Liver (tissue), 8 donors: ENCODE measurements at regions not wholly inside any gene's neighbourhood (a gene's known extent, or its start where the extent isn't known, plus 50 kb on each side); places are given as distances from the start of the nearest gene placed in this dataset.

Experiments used
- DNase-seq: peaks from one replicate; pipeline ENCODE4 v3.0.0-alpha.2; 2017; ENCODE audit warnings: low spot score
- H3K27ac ChIP-seq, 2 donors: one replicate each; pipeline ENCODE4 v1.7.0; 2013; ENCODE audit warnings: inconsistent platforms in 2 of 2, low read length in 2 of 2, control low read depth in 1 of 2, low read depth in 1 of 2, mild to moderate bottlenecking in 1 of 2
- H3K27me3 ChIP-seq, 4 donors: one replicate each; pipeline versions ENCODE4 v1.6.1 to v1.7.0; 2013; ENCODE audit warnings: low read length in 3 of 4, inconsistent platforms in 1 of 4, mild to moderate bottlenecking in 1 of 4, moderate library complexity in 1 of 4; ENCODE audit not compliant: control insufficient read depth in 4 of 4, insufficient read depth in 4 of 4
- H3K36me3 ChIP-seq, 4 donors: one replicate each; pipeline versions ENCODE4 v1.6.1 to v1.7.0; 2013; ENCODE audit warnings: low read length in 3 of 4, mild to moderate bottlenecking in 3 of 4, low read depth in 1 of 4, moderate library complexity in 1 of 4; ENCODE audit not compliant: control insufficient read depth in 4 of 4, insufficient read depth in 3 of 4
- H3K4me1 ChIP-seq, 4 donors: one replicate each; pipeline versions ENCODE4 v1.6.1 to v1.7.0; 2013; ENCODE audit warnings: low read length in 3 of 4, mild to moderate bottlenecking in 3 of 4, moderate library complexity in 1 of 4; ENCODE audit not compliant: control insufficient read depth in 4 of 4, insufficient read depth in 4 of 4
- H3K4me3 ChIP-seq, 3 donors: one replicate each; pipeline versions ENCODE4 v1.6.1 to v1.7.0; 2013; ENCODE audit warnings: low read length in 3 of 3, control low read depth in 1 of 3, low read depth in 1 of 3, mild to moderate bottlenecking in 1 of 3
- H3K9ac ChIP-seq, 2 donors: one replicate each; pipeline ENCODE4 v1.7.0; 2013; ENCODE audit warnings: low read length in 2 of 2, mild to moderate bottlenecking in 2 of 2, moderate library complexity in 2 of 2, control low read depth in 1 of 2, low read depth in 1 of 2
- H3K9me3 ChIP-seq, 4 donors: one replicate each; pipeline versions ENCODE4 v1.6.1 to v1.7.0; 2013; ENCODE audit warnings: low read length in 3 of 4; ENCODE audit not compliant: control insufficient read depth in 4 of 4
- FOXA1 ChIP-seq: IDR thresholded peaks from 2 replicates; pipeline ENCODE4 v1.6.1; 2016; ENCODE audit warnings: antibody characterized with exemption
- FOXA2 ChIP-seq: IDR thresholded peaks from 2 replicates; pipeline ENCODE4 v1.6.1; 2016; ENCODE audit warnings: antibody characterized with exemption
- GABPA ChIP-seq, 2 donors: IDR thresholded peaks in 1 of 2; conservative IDR thresholded peaks in 1 of 2; 2 replicates each; pipeline ENCODE4 v1.6.1; 2016; ENCODE audit warnings: antibody characterized with exemption in 2 of 2, mild to moderate bottlenecking in 1 of 2, moderate library complexity in 1 of 2
- HNF4A ChIP-seq, 2 donors: conservative IDR thresholded peaks; 2 replicates each; pipeline ENCODE4 v1.6.1; 2016; ENCODE audit warnings: antibody characterized with exemption in 2 of 2, mild to moderate bottlenecking in 2 of 2
- HNF4G ChIP-seq: IDR thresholded peaks from 2 replicates; pipeline ENCODE4 v1.6.1; 2016; ENCODE audit warnings: antibody characterized with exemption
- JUND ChIP-seq, 2 donors: IDR thresholded peaks; 2 replicates each; pipeline ENCODE4 v1.6.1; 2016; ENCODE audit warnings: antibody characterized with exemption in 2 of 2
- NR2F2 ChIP-seq: IDR thresholded peaks from 2 replicates; pipeline ENCODE4 v1.6.1; 2016; ENCODE audit warnings: antibody characterized with exemption
- RAD21 ChIP-seq, 2 donors: IDR thresholded peaks; 2 replicates each; pipeline ENCODE4 v1.6.1; 2016; ENCODE audit warnings: antibody characterized with exemption in 2 of 2, mild to moderate bottlenecking in 2 of 2
- RXRA ChIP-seq, 2 donors: IDR thresholded peaks; 2 replicates each; pipeline ENCODE4 v1.6.1; 2017 to 2018; ENCODE audit warnings: antibody characterized with exemption in 2 of 2, mild to moderate bottlenecking in 1 of 2
- SP1 ChIP-seq: IDR thresholded peaks from 2 replicates; pipeline ENCODE4 v1.6.1; 2018; ENCODE audit warnings: antibody characterized with exemption, mild to moderate bottlenecking
- TAF1 ChIP-seq: conservative IDR thresholded peaks from 2 replicates; pipeline ENCODE4 v1.6.1; 2016; ENCODE audit warnings: antibody characterized with exemption, mild to moderate bottlenecking
- YY1 ChIP-seq: IDR thresholded peaks from 2 replicates; pipeline ENCODE4 v1.6.1; 2016; ENCODE audit warnings: antibody characterized with exemption, mild to moderate bottlenecking
- WGBS: extraction: QIAGEN DNeasy Blood & Tissue Kit; methylation state at CpG from one replicate; pipeline ENCODE4 v1.1.7; 2013; 5-methylcytosine and 5-hydroxymethylcytosine counted together
- TF ChIP-seq, protein P1 (sequence below): IDR thresholded peaks from 2 replicates; pipeline ENCODE4 v1.6.1; 2016; ENCODE audit warnings: antibody characterized with exemption, mild to moderate bottlenecking
- TF ChIP-seq, protein P2 (sequence below): IDR thresholded peaks from 2 replicates; pipeline ENCODE4 v1.6.1; 2016; ENCODE audit warnings: antibody characterized with exemption
- TF ChIP-seq, protein P3 (sequence below): IDR thresholded peaks from 2 replicates; pipeline ENCODE4 v1.6.1; 2016; ENCODE audit warnings: antibody characterized with exemption
- TF ChIP-seq, protein P4 (sequence below): fragments of 150-350 bp; IDR thresholded peaks from 2 replicates; pipeline ENCODE4 v1.5.1; 2017; ENCODE audit warnings: improper control_type of control experiment, low read depth, low read length; ENCODE audit not compliant: missing input control
- TF ChIP-seq, protein P5 (sequence below): IDR thresholded peaks from 2 replicates; pipeline ENCODE4 v1.6.1; 2016; ENCODE audit warnings: antibody characterized with exemption
- donor health status: healthy.
- donor health status: healthy.
- donor health status: healthy.
- donor health status: healthy.
- donor health status: healthy.

DNA sequence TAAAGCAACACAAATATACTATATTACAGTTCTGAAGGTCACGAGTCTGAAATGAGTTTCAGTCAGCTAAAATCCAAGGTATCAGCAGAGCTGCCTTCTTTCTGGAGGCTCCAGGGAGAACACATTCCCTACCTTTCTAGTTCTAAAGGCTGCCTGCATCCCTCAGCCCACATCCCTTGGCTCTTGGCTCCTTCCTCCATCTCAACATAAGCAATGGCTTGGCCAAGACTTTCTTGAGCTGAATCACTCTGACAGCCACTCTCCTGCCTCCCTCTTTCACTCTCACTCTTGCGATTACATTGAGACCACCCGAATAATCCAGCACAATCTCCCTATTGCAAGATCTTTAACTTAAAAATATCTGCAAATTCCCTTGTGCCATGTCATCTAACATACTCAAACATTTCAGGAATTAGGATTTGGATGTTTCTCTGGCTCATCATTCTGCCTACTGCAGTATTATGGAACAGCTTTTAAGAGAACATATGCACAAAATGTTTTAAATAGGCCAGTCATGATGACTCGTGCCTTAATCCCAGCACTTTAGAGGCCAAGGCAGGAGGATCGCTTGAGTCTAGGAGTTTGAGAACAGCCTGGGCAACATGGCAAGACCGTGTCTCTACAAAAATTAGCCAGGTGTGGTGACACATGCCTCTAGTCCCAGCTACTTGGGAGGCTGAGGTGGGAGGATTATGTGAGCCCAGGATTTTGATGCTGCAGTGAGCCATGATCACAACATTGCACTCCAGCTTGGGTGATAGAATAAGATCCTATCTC, 144.2 kb upstream of the VSTM2A start:
- Histone ChIP-seq H3K9ac (no peak overlapping the region), H3K36me3 (no peaks in the 10 kb centered on the region), H3K27me3 (no peaks in the 10 kb centered on the region), H3K27ac (no peak overlapping the region), H3K9me3 (no peaks in the 10 kb centered on the region), H3K4me1 (no peaks in the 10 kb centered on the region), H3K4me3 (no peak overlapping the region)
- no peak for DNase-seq
- whole genome bisulfite sequencing, result 88% methylated on average over 6 of the region's 6 CpGs
- no peak for TF ChIP-seq RAD21 (IDR thresholded peaks at IDR 0.05)

DNA sequence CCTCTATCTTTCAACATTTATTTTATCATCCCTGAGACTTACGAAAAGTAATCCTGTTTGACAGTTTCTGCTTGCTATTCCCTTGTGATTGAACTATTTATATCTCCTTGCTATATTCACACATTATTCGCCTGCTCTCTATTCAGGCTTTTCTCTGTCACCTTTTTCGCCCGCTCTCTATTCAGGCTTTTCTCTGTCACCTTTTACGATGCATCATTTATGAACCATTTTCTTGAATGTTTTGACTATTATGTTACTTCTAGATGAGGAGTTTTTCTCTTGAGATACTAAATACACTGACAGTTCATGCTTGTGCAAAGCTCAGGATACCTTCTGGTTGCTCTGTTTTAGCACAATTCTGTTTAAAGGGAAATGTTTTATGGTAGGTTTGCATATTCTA, 143.3 kb upstream of the VSTM2A start:
- no peak overlapping the region for H3K4me3 ChIP-seq
- H3K9ac ChIP-seq, result no peak overlapping the region
- H3K27me3 ChIP-seq, result no peaks in the 10 kb centered on the region
- no peaks in the 10 kb centered on the region for H3K36me3 ChIP-seq
- no peaks in the 10 kb centered on the region for H3K4me1 ChIP-seq
- no peak for DNase-seq
- no peak overlapping the region for H3K27ac ChIP-seq
- WGBS, result 87% methylated on average over 5 of the region's 5 CpGs
- TF ChIP-seq, protein P1, sequence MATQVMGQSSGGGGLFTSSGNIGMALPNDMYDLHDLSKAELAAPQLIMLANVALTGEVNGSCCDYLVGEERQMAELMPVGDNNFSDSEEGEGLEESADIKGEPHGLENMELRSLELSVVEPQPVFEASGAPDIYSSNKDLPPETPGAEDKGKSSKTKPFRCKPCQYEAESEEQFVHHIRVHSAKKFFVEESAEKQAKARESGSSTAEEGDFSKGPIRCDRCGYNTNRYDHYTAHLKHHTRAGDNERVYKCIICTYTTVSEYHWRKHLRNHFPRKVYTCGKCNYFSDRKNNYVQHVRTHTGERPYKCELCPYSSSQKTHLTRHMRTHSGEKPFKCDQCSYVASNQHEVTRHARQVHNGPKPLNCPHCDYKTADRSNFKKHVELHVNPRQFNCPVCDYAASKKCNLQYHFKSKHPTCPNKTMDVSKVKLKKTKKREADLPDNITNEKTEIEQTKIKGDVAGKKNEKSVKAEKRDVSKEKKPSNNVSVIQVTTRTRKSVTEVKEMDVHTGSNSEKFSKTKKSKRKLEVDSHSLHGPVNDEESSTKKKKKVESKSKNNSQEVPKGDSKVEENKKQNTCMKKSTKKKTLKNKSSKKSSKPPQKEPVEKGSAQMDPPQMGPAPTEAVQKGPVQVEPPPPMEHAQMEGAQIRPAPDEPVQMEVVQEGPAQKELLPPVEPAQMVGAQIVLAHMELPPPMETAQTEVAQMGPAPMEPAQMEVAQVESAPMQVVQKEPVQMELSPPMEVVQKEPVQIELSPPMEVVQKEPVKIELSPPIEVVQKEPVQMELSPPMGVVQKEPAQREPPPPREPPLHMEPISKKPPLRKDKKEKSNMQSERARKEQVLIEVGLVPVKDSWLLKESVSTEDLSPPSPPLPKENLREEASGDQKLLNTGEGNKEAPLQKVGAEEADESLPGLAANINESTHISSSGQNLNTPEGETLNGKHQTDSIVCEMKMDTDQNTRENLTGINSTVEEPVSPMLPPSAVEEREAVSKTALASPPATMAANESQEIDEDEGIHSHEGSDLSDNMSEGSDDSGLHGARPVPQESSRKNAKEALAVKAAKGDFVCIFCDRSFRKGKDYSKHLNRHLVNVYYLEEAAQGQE, result no peak
- TF ChIP-seq, protein P2, sequence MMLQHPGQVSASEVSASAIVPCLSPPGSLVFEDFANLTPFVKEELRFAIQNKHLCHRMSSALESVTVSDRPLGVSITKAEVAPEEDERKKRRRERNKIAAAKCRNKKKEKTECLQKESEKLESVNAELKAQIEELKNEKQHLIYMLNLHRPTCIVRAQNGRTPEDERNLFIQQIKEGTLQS, result no peak
- TF ChIP-seq HNF4A (conservative IDR thresholded peaks at IDR 0.05) (no peak), YY1 (no peak)
- H3K9me3 ChIP-seq, result no peaks in the 10 kb centered on the region

DNA sequence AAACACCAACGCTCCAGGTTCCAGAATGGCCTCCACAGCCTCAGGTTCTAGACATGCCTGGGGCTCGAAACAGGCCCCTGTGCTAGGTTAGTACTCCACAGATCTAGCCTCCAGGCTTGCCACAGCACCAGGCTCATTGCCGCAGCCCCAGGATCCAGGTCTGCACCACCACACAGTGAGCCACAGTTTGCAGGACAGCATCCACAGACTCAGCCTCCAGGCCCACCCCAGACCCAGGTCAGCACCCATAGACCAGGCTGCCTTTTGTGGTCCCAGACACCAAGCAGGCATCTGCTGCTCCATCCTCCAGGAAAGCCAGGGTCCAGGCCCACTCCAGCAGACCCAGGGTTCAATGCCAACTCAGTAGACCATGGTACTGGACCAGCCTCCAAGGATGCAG, 132.3 kb upstream of the VSTM2A start:
- Histone ChIP-seq H3K27ac (no peak overlapping the region), H3K4me1 (no peaks in the 10 kb centered on the region), H3K9me3 (peaks cover 2 to 7% (median 4%) of the 10 kb centered on the region in 4 donors), H3K4me3 (no peak overlapping the region), H3K9ac (no peak overlapping the region), H3K36me3 (no peaks in the 10 kb centered on the region), H3K27me3 (no peaks in the 10 kb centered on the region)
- WGBS, result 70% methylated on average over 3 of the region's 3 CpGs
- no peak for DNase-seq
- no peak for TF ChIP-seq JUND (IDR thresholded peaks at IDR 0.05)
- TF ChIP-seq, protein P3, sequence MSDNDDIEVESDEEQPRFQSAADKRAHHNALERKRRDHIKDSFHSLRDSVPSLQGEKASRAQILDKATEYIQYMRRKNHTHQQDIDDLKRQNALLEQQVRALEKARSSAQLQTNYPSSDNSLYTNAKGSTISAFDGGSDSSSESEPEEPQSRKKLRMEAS, result no peak
- no peak for TF ChIP-seq HNF4G
- TF ChIP-seq TAF1, result no peak
- no peak for TF ChIP-seq GABPA (IDR thresholded peaks at IDR 0.05 in 1 of 2, conservative IDR thresholded peaks at IDR 0.05 in 1 of 2)
- no peak for TF ChIP-seq RXRA (IDR thresholded peaks at IDR 0.05)
- no peak for TF ChIP-seq NR2F2
- no peak for TF ChIP-seq HNF4A (conservative IDR thresholded peaks at IDR 0.05)
- TF ChIP-seq SP1, result no peak
- TF ChIP-seq YY1, result no peak
- TF ChIP-seq FOXA1, result no peak
- TF ChIP-seq, protein P4, sequence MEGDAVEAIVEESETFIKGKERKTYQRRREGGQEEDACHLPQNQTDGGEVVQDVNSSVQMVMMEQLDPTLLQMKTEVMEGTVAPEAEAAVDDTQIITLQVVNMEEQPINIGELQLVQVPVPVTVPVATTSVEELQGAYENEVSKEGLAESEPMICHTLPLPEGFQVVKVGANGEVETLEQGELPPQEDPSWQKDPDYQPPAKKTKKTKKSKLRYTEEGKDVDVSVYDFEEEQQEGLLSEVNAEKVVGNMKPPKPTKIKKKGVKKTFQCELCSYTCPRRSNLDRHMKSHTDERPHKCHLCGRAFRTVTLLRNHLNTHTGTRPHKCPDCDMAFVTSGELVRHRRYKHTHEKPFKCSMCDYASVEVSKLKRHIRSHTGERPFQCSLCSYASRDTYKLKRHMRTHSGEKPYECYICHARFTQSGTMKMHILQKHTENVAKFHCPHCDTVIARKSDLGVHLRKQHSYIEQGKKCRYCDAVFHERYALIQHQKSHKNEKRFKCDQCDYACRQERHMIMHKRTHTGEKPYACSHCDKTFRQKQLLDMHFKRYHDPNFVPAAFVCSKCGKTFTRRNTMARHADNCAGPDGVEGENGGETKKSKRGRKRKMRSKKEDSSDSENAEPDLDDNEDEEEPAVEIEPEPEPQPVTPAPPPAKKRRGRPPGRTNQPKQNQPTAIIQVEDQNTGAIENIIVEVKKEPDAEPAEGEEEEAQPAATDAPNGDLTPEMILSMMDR, result no peak
- TF ChIP-seq, protein P2, result no peak
- TF ChIP-seq FOXA2, result no peak
- TF ChIP-seq, protein P5, sequence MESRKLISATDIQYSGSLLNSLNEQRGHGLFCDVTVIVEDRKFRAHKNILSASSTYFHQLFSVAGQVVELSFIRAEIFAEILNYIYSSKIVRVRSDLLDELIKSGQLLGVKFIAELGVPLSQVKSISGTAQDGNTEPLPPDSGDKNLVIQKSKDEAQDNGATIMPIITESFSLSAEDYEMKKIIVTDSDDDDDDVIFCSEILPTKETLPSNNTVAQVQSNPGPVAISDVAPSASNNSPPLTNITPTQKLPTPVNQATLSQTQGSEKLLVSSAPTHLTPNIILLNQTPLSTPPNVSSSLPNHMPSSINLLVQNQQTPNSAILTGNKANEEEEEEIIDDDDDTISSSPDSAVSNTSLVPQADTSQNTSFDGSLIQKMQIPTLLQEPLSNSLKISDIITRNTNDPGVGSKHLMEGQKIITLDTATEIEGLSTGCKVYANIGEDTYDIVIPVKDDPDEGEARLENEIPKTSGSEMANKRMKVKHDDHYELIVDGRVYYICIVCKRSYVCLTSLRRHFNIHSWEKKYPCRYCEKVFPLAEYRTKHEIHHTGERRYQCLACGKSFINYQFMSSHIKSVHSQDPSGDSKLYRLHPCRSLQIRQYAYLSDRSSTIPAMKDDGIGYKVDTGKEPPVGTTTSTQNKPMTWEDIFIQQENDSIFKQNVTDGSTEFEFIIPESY, result no peak
